GM12892 (cell line): ENCODE measurements at regions not wholly inside any gene's neighbourhood (a gene's known extent, or its start where the extent isn't known, plus 50 kb on each side); places are given as distances from the start of the nearest gene placed in this dataset.

ENCODE experiments used
- DNase-seq: peaks from one replicate; pipeline ENCODE4 v3.0.0; 2011; ENCODE audit not compliant: insufficient read length
- FAIRE-seq: peaks from 2 replicates; lab custom pipeline; 2011; peaks lifted over from hg19 to GRCh38; lab: Jason Lieb, UNC
- POLR2A ChIP-seq: IDR thresholded peaks from 2 replicates; pipeline ENCODE4 v1.6.1; 2011; ENCODE audit warnings: low read depth, low read length, control low read depth
- POLR2AphosphoS5 ChIP-seq: IDR thresholded peaks from 2 replicates; pipeline ENCODE4 v1.6.1; 2011; ENCODE audit warnings: low read depth, low read length, control low read depth
- TAF1 ChIP-seq: IDR thresholded peaks from 2 replicates; pipeline ENCODE4 v1.6.1; 2011; ENCODE audit warnings: low read depth, mild to moderate bottlenecking, control low read depth, low read length, borderline replicate concordance

- DNase-seq (no peak), FAIRE-seq (no peak)
Measured at GRCh38 chr4:110780538-110780937, 157.7 kb upstream of the PITX2 start.

GRCh38 chr4:110781944-110782343 lies 159.1 kb upstream of the PITX2 start:
- TF ChIP-seq POLR2AphosphoS5 (no peak), TAF1 (no peak), POLR2A (no peak)
- FAIRE-seq (no peak), DNase-seq (no peak)

More at GRCh38 chr4:110780538-110780937, 157.7 kb upstream of the PITX2 start:
- no peak for TF ChIP-seq POLR2A
- TF ChIP-seq TAF1 = no peak
- TF ChIP-seq POLR2AphosphoS5 = no peak

GRCh38 chr4:110787109-110787508 lies 164.2 kb upstream of the PITX2 start:
- DNase-seq = no peak
- no peak for FAIRE-seq
- TF ChIP-seq POLR2AphosphoS5 (no peak), POLR2A (no peak), TAF1 (no peak)

GRCh38 chr4:110787707-110788106 lies 164.8 kb upstream of the PITX2 start:
- no peak for FAIRE-seq
- DNase-seq = no peak
- TF ChIP-seq POLR2AphosphoS5 (no peak), POLR2A (no peak), TAF1 (no peak)

GRCh38 chr4:110788302-110788701 lies 165.4 kb upstream of the PITX2 start:
- TF ChIP-seq POLR2A (no peak), POLR2AphosphoS5 (no peak), TAF1 (no peak)
- no peak for DNase-seq
- no peak for FAIRE-seq

- no peak for DNase-seq
- no peak for FAIRE-seq
- TF ChIP-seq POLR2AphosphoS5 (no peak), POLR2A (no peak), TAF1 (no peak)
Measured at GRCh38 chr4:110792036-110792435, 169.2 kb upstream of the PITX2 start.

GRCh38 chr4:110793381-110793801 lies 170.5 kb upstream of the PITX2 start:
- DNase-seq (no peak), FAIRE-seq (no peak)
- TF ChIP-seq POLR2AphosphoS5 (no peak), POLR2A (no peak), TAF1 (no peak)

- no peak for DNase-seq
- TF ChIP-seq TAF1 (no peak), POLR2AphosphoS5 (no peak), POLR2A (no peak)
- FAIRE-seq = no peak
Measured at GRCh38 chr4:110793890-110794554, 171.1 kb upstream of the PITX2 start.

- FAIRE-seq = no peak
- TF ChIP-seq TAF1 = no peak
- no peak for TF ChIP-seq POLR2A
- TF ChIP-seq POLR2AphosphoS5 = no peak
- DNase-seq = no peak
Measured at GRCh38 chr4:110795971-110796370, 173.1 kb upstream of the PITX2 start.

GRCh38 chr4:110797486-110797885 lies 174.6 kb upstream of the PITX2 start:
- TF ChIP-seq TAF1 (no peak), POLR2AphosphoS5 (no peak), POLR2A (no peak)
- no peak for FAIRE-seq
- DNase-seq = no peak

- no peak for TF ChIP-seq TAF1
- no peak for TF ChIP-seq POLR2A
- no peak for TF ChIP-seq POLR2AphosphoS5
- FAIRE-seq (no peak), DNase-seq (no peak)
Measured at GRCh38 chr4:110798687-110799086, 175.8 kb upstream of the PITX2 start.

- DNase-seq (no peak), FAIRE-seq (no peak)
- TF ChIP-seq POLR2AphosphoS5 (no peak), TAF1 (no peak), POLR2A (no peak)
Measured at GRCh38 chr4:110799211-110799610, 176.3 kb upstream of the PITX2 start.

- TF ChIP-seq POLR2A (no peak), TAF1 (no peak), POLR2AphosphoS5 (no peak)
- DNase-seq (no peak), FAIRE-seq (no peak)
Measured at GRCh38 chr4:110801591-110801990, 178.7 kb upstream of the PITX2 start.

GRCh38 chr4:110808351-110808878 lies 185.5 kb upstream of the PITX2 start:
- FAIRE-seq (no peak), DNase-seq (no peak)
- TF ChIP-seq POLR2AphosphoS5 (no peak), TAF1 (no peak), POLR2A (no peak)
